Endodermal cell (in vitro differentiated cells): ENCODE measurements at regions not wholly inside any gene's neighbourhood (a gene's known extent, or its start where the extent isn't known, plus 50 kb on each side); places are given as distances from the start of the nearest gene placed in this dataset.
A peak's percentile ranks its signal among the peaks of the same experiment; 100 is the strongest.

Source experiments
- DNase-seq: peaks from one replicate; pipeline ENCODE4 v3.0.0-alpha.2; 2017
- H3K27ac ChIP-seq: 2 replicates; pipeline ENCODE4 v1.5.1; 2013; ENCODE audit warnings: mild to moderate bottlenecking, low read depth, low read length, moderate library complexity
- H3K27me3 ChIP-seq: 2 replicates; pipeline ENCODE4 v1.6.1; 2013; ENCODE audit warnings: mild to moderate bottlenecking, low read length, moderate library complexity; ENCODE audit not compliant: insufficient read depth, control insufficient read depth, poor library complexity, severe bottlenecking
- H3K36me3 ChIP-seq: 2 replicates; pipeline ENCODE4 v1.7.0; 2013; ENCODE audit warnings: mild to moderate bottlenecking, low read length, moderate library complexity; ENCODE audit not compliant: control insufficient read depth, insufficient read depth
- H3K4me1 ChIP-seq: one replicate; pipeline ENCODE4 v1.7.0; 2013; ENCODE audit warnings: low read length; ENCODE audit not compliant: control insufficient read depth, insufficient read depth
- H3K4me3 ChIP-seq: 2 replicates; pipeline ENCODE4 v1.5.1; 2013; ENCODE audit warnings: mild to moderate bottlenecking, low read length, moderate library complexity
- H3K9ac ChIP-seq: 2 replicates; pipeline ENCODE4 v1.6.1; 2013; ENCODE audit warnings: mild to moderate bottlenecking, low read length, moderate library complexity; ENCODE audit not compliant: poor library complexity, severe bottlenecking; ENCODE audit errors: extremely low read depth
- H3K9me3 ChIP-seq: 2 replicates; pipeline ENCODE4 v1.6.1; 2013; ENCODE audit warnings: mild to moderate bottlenecking, low read length, moderate library complexity; ENCODE audit not compliant: control insufficient read depth
- H3K27ac Mint-ChIP-seq: 2 replicates; pipeline ENCODE4 v1.8.0; 2020; ENCODE audit warnings: mixed read lengths
- H3K27me3 Mint-ChIP-seq: 2 replicates; pipeline ENCODE4 v1.8.0; 2021; ENCODE audit warnings: mild to moderate bottlenecking, mixed read lengths; ENCODE audit not compliant: insufficient read depth
- H3K36me3 Mint-ChIP-seq: 2 replicates; pipeline ENCODE4 v1.8.0; 2020; ENCODE audit warnings: low read depth, mixed read lengths
- H3K4me1 Mint-ChIP-seq: 2 replicates; pipeline ENCODE4 v1.8.0; 2020; ENCODE audit warnings: mixed read lengths
- H3K4me3 Mint-ChIP-seq: 2 replicates; pipeline ENCODE4 v1.8.0; 2020; ENCODE audit warnings: mild to moderate bottlenecking, moderate library complexity, mixed read lengths
- H3K9me3 Mint-ChIP-seq: 2 replicates; pipeline ENCODE4 v1.8.0; 2020; ENCODE audit warnings: mild to moderate bottlenecking, mixed read lengths
- CTCF ChIP-seq: fragments of 200-600 bp; sonication (generic); conservative IDR thresholded peaks from 2 replicates; pipeline ENCODE4 v1.5.0; 2021; ENCODE audit warnings: antibody characterized with exemption, mild to moderate bottlenecking
- whole genome bisulfite sequencing, 2 experiments: methylation state at CpG; one replicate each; pipeline versions ENCODE4 v1.1.5 to v1.1.7; 2013; ENCODE audit warnings: missing lambda C conversion rate in 2 of 2, mixed read lengths in 1 of 2; ENCODE audit not compliant: insufficient coverage in 1 of 2, insufficient read length in 1 of 2; 5-methylcytosine and 5-hydroxymethylcytosine counted together

- H3K36me3 ChIP-seq, result no peaks in the 10 kb centered on the region
- Mint-ChIP-seq H3K9me3 (no peaks in the 10 kb centered on the region), H3K27me3 (no peaks in the 10 kb centered on the region), H3K36me3 (no peaks in the 10 kb centered on the region), H3K27ac (no peak overlapping the region), H3K4me1 (peaks cover 10% of the 10 kb centered on the region), H3K4me3 (no peak overlapping the region)
- no peaks in the 10 kb centered on the region for H3K27me3 ChIP-seq
- no peak overlapping the region for H3K4me3 ChIP-seq
- H3K9me3 ChIP-seq, result no peaks in the 10 kb centered on the region
- no peak overlapping the region for H3K9ac ChIP-seq
- no peak overlapping the region for H3K27ac ChIP-seq
- no peak for DNase-seq
- 91% methylated on average over 4 of the region's 4 CpGs for WGBS, 2 experiments
- no peak for TF ChIP-seq CTCF
- no peaks in the 10 kb centered on the region for H3K4me1 ChIP-seq
These were observed 201.6 kb upstream of the SGK1 start for GRCh38 chr6:134519465-134519864.

- DNase-seq, result no peak
- no peak overlapping the region for H3K9ac ChIP-seq
- Mint-ChIP-seq H3K9me3 (no peaks in the 10 kb centered on the region), H3K27ac (no peak overlapping the region), H3K4me3 (no peak overlapping the region), H3K36me3 (no peaks in the 10 kb centered on the region), H3K4me1 (peaks cover 13% of the 10 kb centered on the region), H3K27me3 (no peaks in the 10 kb centered on the region)
- 86 to 100% methylated on average over 1 to 5 of the region's 5 CpGs for WGBS, 2 experiments
- no peak overlapping the region for H3K4me3 ChIP-seq
- no peaks in the 10 kb centered on the region for H3K9me3 ChIP-seq
- H3K36me3 ChIP-seq, result no peaks in the 10 kb centered on the region
- no peak for TF ChIP-seq CTCF
- no peaks in the 10 kb centered on the region for H3K4me1 ChIP-seq
- no peaks in the 10 kb centered on the region for H3K27me3 ChIP-seq
- H3K27ac ChIP-seq, result no peak overlapping the region
These were observed 200.0 kb upstream of the SGK1 start for GRCh38 chr6:134517868-134518267.

GRCh38 chr6:134517145-134517658 is 199.3 kb upstream of the SGK1 start:
- 54 to 67% methylated on average over 8 to 9 of the region's 9 CpGs for WGBS, 2 experiments
- peak overlapping the region; percentile 21 for H3K4me3 Mint-ChIP-seq
- H3K27me3 ChIP-seq, result no peaks in the 10 kb centered on the region
- peaks cover 19% of the 10 kb centered on the region for H3K4me1 Mint-ChIP-seq
- no peak for TF ChIP-seq CTCF
- no peak overlapping the region for H3K9ac ChIP-seq
- H3K27ac Mint-ChIP-seq, result no peak overlapping the region
- peak; percentile 70 for DNase-seq
- H3K4me3 ChIP-seq, result no peak overlapping the region
- no peak overlapping the region for H3K27ac ChIP-seq
- H3K4me1 ChIP-seq, result no peaks in the 10 kb centered on the region
- H3K9me3 Mint-ChIP-seq, result no peaks in the 10 kb centered on the region
- no peaks in the 10 kb centered on the region for H3K36me3 ChIP-seq
- H3K9me3 ChIP-seq, result no peaks in the 10 kb centered on the region
- H3K36me3 Mint-ChIP-seq, result no peaks in the 10 kb centered on the region
- H3K27me3 Mint-ChIP-seq, result no peaks in the 10 kb centered on the region
